ENCODE measurements at regions not wholly inside any gene's neighbourhood (a gene's known extent, or its start where the extent isn't known, plus 50 kb on each side); places are given as distances from the start of the nearest gene placed in this dataset.
A peak's percentile ranks its signal among the peaks of the same experiment; 100 is the strongest.

- no peak for DNase-seq (ENCODE audit: low spot score)
Measured at GRCh38 chr3:15952543-15953175, 154.9 kb upstream of the ANKRD28 start.

- DNase-seq (ENCODE audit: low spot score) = peak; percentile 14
Measured at GRCh38 chr3:15953841-15954240, 156.1 kb upstream of the ANKRD28 start.

- DNase-seq (ENCODE audit: low spot score) = no peak
Measured at GRCh38 chr3:15955968-15956367, 158.2 kb upstream of the ANKRD28 start.

GRCh38 chr3:15958692-15959433, 161.1 kb upstream of the ANKRD28 start:
- DNase-seq (ENCODE audit: low spot score) = no peak

- no peak for DNase-seq (ENCODE audit: low spot score)
Measured at GRCh38 chr3:15959434-15959811, 161.6 kb upstream of the ANKRD28 start.

- DNase-seq (ENCODE audit: low spot score) = no peak
Measured at GRCh38 chr3:15964605-15965442, 167.0 kb upstream of the ANKRD28 start.

GRCh38 chr3:15967577-15967976, 169.8 kb upstream of the ANKRD28 start:
- no peak for DNase-seq (ENCODE audit: low spot score)

GRCh38 chr3:15969874-15970640, 172.3 kb upstream of the ANKRD28 start:
- DNase-seq (ENCODE audit: low spot score) = no peak

GRCh38 chr3:15973414-15973813, 175.6 kb upstream of the ANKRD28 start:
- DNase-seq (ENCODE audit: low spot score) = no peak

GRCh38 chr3:15973940-15974339, 176.2 kb upstream of the ANKRD28 start:
- DNase-seq (ENCODE audit: low spot score) = no peak

- peak; percentile 7 for DNase-seq (ENCODE audit: low spot score)
Measured at GRCh38 chr3:15974647-15975046, 176.9 kb upstream of the ANKRD28 start.

- DNase-seq (ENCODE audit: low spot score) = no peak
Measured at GRCh38 chr3:15976524-15976923, 178.7 kb upstream of the ANKRD28 start.

GRCh38 chr3:15977090-15977489, 179.3 kb upstream of the ANKRD28 start:
- no peak for DNase-seq (ENCODE audit: low spot score)

- no peak for DNase-seq (ENCODE audit: low spot score)
Measured at GRCh38 chr3:15977598-15978232, 179.9 kb upstream of the ANKRD28 start.

- DNase-seq (ENCODE audit: low spot score) = no peak
Measured at GRCh38 chr3:15978801-15979200, 181.0 kb upstream of the ANKRD28 start.

- no peak for DNase-seq (ENCODE audit: low spot score)
Measured at GRCh38 chr3:15979495-15979894, 181.7 kb upstream of the ANKRD28 start.

GRCh38 chr3:15979900-15980299, 182.1 kb upstream of the ANKRD28 start:
- no peak for DNase-seq (ENCODE audit: low spot score)

GRCh38 chr3:15982243-15982642, 184.5 kb upstream of the ANKRD28 start:
- no peak for DNase-seq (ENCODE audit: low spot score)

- DNase-seq (ENCODE audit: low spot score) = no peak
Measured at GRCh38 chr3:15982667-15983196, 185.0 kb upstream of the ANKRD28 start.

GRCh38 chr3:15983232-15983631, 185.5 kb upstream of the ANKRD28 start:
- DNase-seq (ENCODE audit: low spot score) = no peak

- no peak for DNase-seq (ENCODE audit: low spot score)
Measured at GRCh38 chr3:15983693-15984092, 185.9 kb upstream of the ANKRD28 start.
